Ovary (tissue), 3 donors: ENCODE measurements at regions not wholly inside any gene's neighbourhood (a gene's known extent, or its start where the extent isn't known, plus 50 kb on each side); places are given as distances from the start of the nearest gene placed in this dataset.

Source experiments
- CTCF ChIP-seq, 3 donors: fragments of 450-650 bp in 2 of 3; fragments of 200-600 bp in 1 of 3; IDR thresholded peaks; one replicate each; pipeline versions ENCODE4 v1.5.1 to v1.8.0; 2016 to 2022; ENCODE audit warnings: antibody characterized with exemption in 3 of 3, mild to moderate bottlenecking in 1 of 3
- EP300 ChIP-seq: sonication (generic); formaldehyde crosslinking; IDR thresholded peaks from one replicate; pipeline ENCODE4 v1.6.1; 2017; ENCODE audit warnings: antibody characterized with exemption
- donor health status: DM: no; HTN: no; CAD: no.

GRCh38 chr2:30392097-30392496 is 54.9 kb upstream of the LCLAT1 start:
- no peak for TF ChIP-seq CTCF (IDR thresholded peaks at IDR 0.05)
- TF ChIP-seq EP300 = no peak
